SU-DHL-6 (cell line): ENCODE measurements at regions not wholly inside any gene's neighbourhood (a gene's known extent, or its start where the extent isn't known, plus 50 kb on each side); places are given as distances from the start of the nearest gene placed in this dataset.

Source experiments
- H2AFZ ChIP-seq: fragments of 200-600 bp; sonication (generic); 2 replicates; pipeline ENCODE4 v1.6.1; 2014; ENCODE audit warnings: low read depth, mild to moderate bottlenecking, moderate library complexity, mixed read lengths, antibody characterized with exemption, low read length; ENCODE audit not compliant: severe bottlenecking
- H3F3A ChIP-seq: fragments of 200-600 bp; shearing (Covaris generic); 2 replicates; pipeline ENCODE4 v1.6.0; 2016; ENCODE audit warnings: antibody characterized with exemption, mild to moderate bottlenecking; ENCODE audit not compliant: insufficient read depth
- H3K27ac ChIP-seq: fragments of 200-600 bp; sonication (generic); 2 replicates; pipeline ENCODE4 v1.5.1; 2016; ENCODE audit warnings: low read depth, mild to moderate bottlenecking, low read length, moderate library complexity, mixed read lengths
- H3K27me3 ChIP-seq: fragments of 200-600 bp; sonication (generic), shearing (Covaris generic); 2 replicates; pipeline ENCODE4 v1.6.0; 2014; ENCODE audit warnings: mild to moderate bottlenecking, low read length
- H3K36me3 ChIP-seq: fragments of 200-600 bp; sonication (generic); 2 replicates; pipeline ENCODE4 v1.6.1; 2014; ENCODE audit warnings: mild to moderate bottlenecking, low read length, mixed read lengths
- H3K4me2 ChIP-seq: fragments of 300-600, 200-600 bp; shearing (Covaris generic), sonication (generic); 2 replicates; pipeline ENCODE4 v1.6.0; 2014; ENCODE audit warnings: low read length, low read depth, mild to moderate bottlenecking; ENCODE audit not compliant: poor library complexity, severe bottlenecking
- H3K4me3 ChIP-seq: fragments of 200-600 bp; sonication (generic); 2 replicates; pipeline ENCODE4 v1.5.1; 2014; ENCODE audit warnings: antibody characterized with exemption, low read length, mild to moderate bottlenecking, mixed read lengths; ENCODE audit not compliant: insufficient read depth, poor library complexity, severe bottlenecking
- H3K79me2 ChIP-seq: fragments of 200-600 bp; sonication (generic); 2 replicates; pipeline ENCODE4 v1.6.1; 2014; ENCODE audit warnings: mild to moderate bottlenecking, low read length, moderate library complexity; ENCODE audit not compliant: insufficient read depth
- H3K9ac ChIP-seq: fragments of 200-600 bp; sonication (generic); 2 replicates; pipeline ENCODE4 v1.7.0; 2014; ENCODE audit warnings: mild to moderate bottlenecking, low read length
- H3K9me2 ChIP-seq: fragments of 200-600 bp; sonication (generic); replicated peaks from 2 replicates; pipeline ENCODE4 v1.6.1; 2014; ENCODE audit warnings: low read length; ENCODE audit not compliant: insufficient read depth
- H3K9me3 ChIP-seq: fragments of 200-600 bp; sonication (generic); 2 replicates; pipeline ENCODE4 v1.6.1; 2014; ENCODE audit warnings: low read length, mixed read lengths; ENCODE audit not compliant: insufficient read depth
- H4K20me1 ChIP-seq: fragments of 200-600 bp; sonication (generic); 2 replicates; pipeline ENCODE4 v1.6.1; 2014; ENCODE audit warnings: low read depth, mild to moderate bottlenecking, antibody characterized with exemption, low read length, moderate library complexity, mixed read lengths
- CTCF ChIP-seq: fragments of 200-600 bp; sonication (generic); IDR thresholded peaks from one replicate; pipeline ENCODE4 v1.5.1; 2017; ENCODE audit warnings: antibody characterized with exemption, mild to moderate bottlenecking, low read length, moderate library complexity; ENCODE audit not compliant: insufficient read depth, poor library complexity, severe bottlenecking
- EZH2phosphoT487 ChIP-seq: fragments of 200-600 bp; sonication (generic), shearing (Covaris generic); conservative IDR thresholded peaks from 2 replicates; pipeline ENCODE4 v1.6.1; 2018; ENCODE audit warnings: mild to moderate bottlenecking, antibody characterized with exemption, low read length, moderate library complexity, mixed read lengths

GRCh38 chr2:5926871-5927512 lies 234.8 kb downstream of the SOX11 start:
- H3K79me2 ChIP-seq: no peaks in the 10 kb centered on the region
- H4K20me1 ChIP-seq: no peaks in the 10 kb centered on the region
- no peak overlapping the region for H3K9ac ChIP-seq
- H3K27me3 ChIP-seq: no peaks in the 10 kb centered on the region
- no peaks in the 10 kb centered on the region for H3K9me3 ChIP-seq
- H3K36me3 ChIP-seq: no peaks in the 10 kb centered on the region
- no peaks in the 10 kb centered on the region for H3K9me2 ChIP-seq
- no peak overlapping the region for H3K4me3 ChIP-seq
- no peaks in the 10 kb centered on the region for H3F3A ChIP-seq
- H3K4me2 ChIP-seq: no peak overlapping the region
- H2AFZ ChIP-seq: no peak overlapping the region
- H3K27ac ChIP-seq: no peak overlapping the region
- TF ChIP-seq EZH2phosphoT487 (no peak), CTCF (no peak)

GRCh38 chr2:5932556-5933469 lies 240.6 kb downstream of the SOX11 start:
- Histone ChIP-seq H3F3A (no peaks in the 10 kb centered on the region), H3K36me3 (no peaks in the 10 kb centered on the region), H3K4me3 (no peak overlapping the region), H2AFZ (no peak overlapping the region), H3K9me2 (no peaks in the 10 kb centered on the region), H3K79me2 (no peaks in the 10 kb centered on the region), H3K4me2 (no peak overlapping the region), H3K27ac (no peak overlapping the region), H4K20me1 (no peaks in the 10 kb centered on the region), H3K27me3 (no peaks in the 10 kb centered on the region), H3K9ac (no peak overlapping the region), H3K9me3 (no peaks in the 10 kb centered on the region)
- TF ChIP-seq EZH2phosphoT487 (no peak), CTCF (no peak)

- no peaks in the 10 kb centered on the region for H3K9me2 ChIP-seq
- no peak overlapping the region for H2AFZ ChIP-seq
- H4K20me1 ChIP-seq: no peaks in the 10 kb centered on the region
- no peak overlapping the region for H3K27ac ChIP-seq
- H3K9ac ChIP-seq: no peak overlapping the region
- H3K9me3 ChIP-seq: no peaks in the 10 kb centered on the region
- no peaks in the 10 kb centered on the region for H3F3A ChIP-seq
- no peak overlapping the region for H3K4me2 ChIP-seq
- no peaks in the 10 kb centered on the region for H3K79me2 ChIP-seq
- no peaks in the 10 kb centered on the region for H3K36me3 ChIP-seq
- TF ChIP-seq EZH2phosphoT487 (no peak), CTCF (no peak)
- H3K4me3 ChIP-seq: no peak overlapping the region
- no peaks in the 10 kb centered on the region for H3K27me3 ChIP-seq
These were observed 241.5 kb downstream of the SOX11 start for GRCh38 chr2:5933669-5934068.
